HCT116 (cell line): ENCODE measurements at regions not wholly inside any gene's neighbourhood (a gene's known extent, or its start where the extent isn't known, plus 50 kb on each side); places are given as distances from the start of the nearest gene placed in this dataset.

Experiments used
- ATAC-seq: fragments of 200-7000 bp; cut with Tn5 transposase; 2 replicates; pipeline ENCODE4 v1.9.1; 2020; ENCODE audit warnings: mild to moderate bottlenecking, moderate library complexity
- BruUV-seq: library from RNA; stranded (reverse); fragments of 400-500 nt; replicated peaks from 2 replicates; lab custom pipeline; 2021; lab: Mats Ljungman, UMichigan
- CTCF ChIA-PET: fragments of 300-600 bp; sonication (Branson Sonifier 250); formaldehyde crosslinking; loops from one replicate; lab custom pipeline; 2021; ENCODE audit warnings: antibody characterized with exemption; lab: Charles Lee
- POLR2A ChIA-PET: fragments of 300-600, 350-600 bp; sonication (Branson Sonifier 250); formaldehyde crosslinking; loops from one replicate; lab custom pipeline; 2021; ENCODE audit warnings: antibody characterized with exemption; lab: Charles Lee
- RAD21 ChIA-PET, 2 experiments: fragments of 300-600 bp; sonication (Branson Sonifier 250); formaldehyde crosslinking; loops; one replicate each; lab custom pipeline; 2023; ENCODE audit warnings: low total read pairs in 2 of 2; ENCODE audit not compliant: uncharacterized antibody in 2 of 2, unreplicated experiment in 2 of 2, low non-redundant PET in 1 of 2; lab: Charles Lee
- DNase-seq: peaks from one replicate; pipeline ENCODE4 v3.0.0-alpha.2; 2010; ENCODE audit warnings: low read depth, low spot score
- H2AFZ ChIP-seq: fragments of 200-600 bp; shearing (Covaris generic), sonication (generic); 2 replicates; pipeline ENCODE4 v1.6.1; 2017; ENCODE audit warnings: low read depth, mixed run types, mixed read lengths, antibody characterized with exemption, low read length; ENCODE audit not compliant: poor library complexity, severe bottlenecking
- H3K27ac ChIP-seq: 2 replicates; pipeline ENCODE4 v1.5.1; 2012; ENCODE audit warnings: low read depth, low read length
- H3K27me3 ChIP-seq: fragments of 200-600 bp; sonication (generic); 2 replicates; pipeline ENCODE4 v1.6.1; 2016; ENCODE audit warnings: mixed run types, low read length, mixed read lengths; ENCODE audit not compliant: insufficient read depth
- H3K36me3 ChIP-seq, 2 experiments: fragments of 200-500 bp in 1 of 2; fragments of 200-600 bp in 1 of 2; sonication (Bioruptor generic) in 1 of 2; sonication (generic) in 1 of 2; 2 replicates each; pipeline versions ENCODE4 v1.5.1 to v1.6.1; 2014 to 2016; ENCODE audit warnings: low read length in 2 of 2, inconsistent platforms in 1 of 2, mixed read lengths in 1 of 2, mixed run types in 1 of 2; ENCODE audit not compliant: insufficient read depth in 2 of 2, control insufficient read depth in 1 of 2
- H3K4me1 ChIP-seq, 2 experiments: fragments of 200-600 bp in 1 of 2; sonication (generic) in 1 of 2; 2 replicates each; pipeline versions ENCODE4 v1.5.1 to v1.6.1; 2012 to 2017; ENCODE audit warnings: low read length in 2 of 2, inconsistent platforms in 1 of 2, mild to moderate bottlenecking in 1 of 2, mixed read lengths in 1 of 2, mixed run types in 1 of 2, moderate library complexity in 1 of 2; ENCODE audit not compliant: insufficient read depth in 2 of 2, control insufficient read depth in 1 of 2
- H3K4me2 ChIP-seq: fragments of 200-600 bp; sonication (generic); 2 replicates; pipeline ENCODE4 v1.6.1; 2017; ENCODE audit warnings: mixed run types, low read length, mixed read lengths
- H3K4me3 ChIP-seq, 2 experiments: fragments of 200-600 bp in 1 of 2; sonication (generic) in 1 of 2; replicated peaks in 1 of 2; 2 replicates each; pipeline ENCODE4 v1.5.1; 2011 to 2016; ENCODE audit warnings: low read length in 2 of 2, control low read depth in 1 of 2, low read depth in 1 of 2, mild to moderate bottlenecking in 1 of 2, mixed read lengths in 1 of 2, mixed run types in 1 of 2
- H3K79me2 ChIP-seq: fragments of 200-600 bp; sonication (generic); 2 replicates; pipeline ENCODE4 v1.6.1; 2017; ENCODE audit warnings: mild to moderate bottlenecking, mixed run types, low read length, moderate library complexity, mixed read lengths; ENCODE audit not compliant: insufficient read depth
- H3K9ac ChIP-seq: fragments of 200-600 bp; sonication (generic); 2 replicates; pipeline ENCODE4 v1.6.1; 2016; ENCODE audit warnings: low read length, mixed read lengths
- H3K9me2 ChIP-seq: fragments of 200-600 bp; sonication (generic), shearing (Covaris generic); 2 replicates; pipeline ENCODE4 v1.6.1; 2017; ENCODE audit warnings: mixed run types, mild to moderate bottlenecking, moderate library complexity; ENCODE audit not compliant: insufficient read depth
- H3K9me3 ChIP-seq, 2 experiments: fragments of 200-500 bp in 1 of 2; fragments of 200-600 bp in 1 of 2; sonication (Bioruptor generic) in 1 of 2; sonication (generic) in 1 of 2; 2 replicates each; pipeline ENCODE4 v1.6.1; 2014 to 2017; ENCODE audit warnings: low read length in 2 of 2, mixed read lengths in 2 of 2, inconsistent platforms in 1 of 2, low read depth in 1 of 2, mild to moderate bottlenecking in 1 of 2, mixed run types in 1 of 2, moderate library complexity in 1 of 2; ENCODE audit not compliant: control insufficient read depth in 1 of 2, insufficient read depth in 1 of 2
- H4K20me1 ChIP-seq: fragments of 200-600 bp; sonication (generic), shearing (Covaris generic); 2 replicates; pipeline ENCODE4 v1.6.1; 2017; ENCODE audit warnings: mixed run types, mild to moderate bottlenecking, moderate library complexity; ENCODE audit not compliant: insufficient read depth
- CBX3 ChIP-seq: IDR thresholded peaks from 2 replicates; pipeline ENCODE4 v1.6.1; 2012; ENCODE audit warnings: low read depth
- CEBPB ChIP-seq: IDR thresholded peaks from 2 replicates; pipeline ENCODE4 v1.6.1; 2012; ENCODE audit warnings: low read depth
- EZH2 ChIP-seq: fragments of 200-600 bp; sonication (generic); IDR thresholded peaks from 2 replicates; pipeline ENCODE4 v1.6.1; 2017; ENCODE audit warnings: antibody characterized with exemption, mixed run types
- EZH2phosphoT487 ChIP-seq: fragments of 200-600 bp; IDR thresholded peaks from 2 replicates; pipeline ENCODE4 v1.6.1; 2018; ENCODE audit warnings: antibody characterized with exemption, borderline replicate concordance
- FOSL1 ChIP-seq: IDR thresholded peaks from 2 replicates; pipeline ENCODE4 v1.6.1; 2012; ENCODE audit warnings: low read depth
- JUND ChIP-seq: IDR thresholded peaks from 2 replicates; pipeline ENCODE4 v1.6.1; 2012
- POLR2AphosphoS5 ChIP-seq: IDR thresholded peaks from 2 replicates; pipeline ENCODE4 v1.6.1; 2011; ENCODE audit warnings: mild to moderate bottlenecking, low read depth, low read length, moderate library complexity
- RAD21 ChIP-seq: IDR thresholded peaks from 2 replicates; pipeline ENCODE4 v1.6.1; 2012; ENCODE audit warnings: low read depth, mild to moderate bottlenecking
- SP1 ChIP-seq: IDR thresholded peaks from 2 replicates; pipeline ENCODE4 v1.6.1; 2012; ENCODE audit warnings: low read depth
- TCF7L2 ChIP-seq: IDR thresholded peaks from 2 replicates; pipeline ENCODE4 v1.7.0; 2011; ENCODE audit warnings: borderline replicate concordance, inconsistent platforms; ENCODE audit not compliant: insufficient read depth, insufficient read length; ENCODE audit errors: extremely low read depth
- intact Hi-C: fragments of 100-400 bp; cut with micrococcal nuclease; formaldehyde crosslinking; loops from 2 replicates; pipeline ENCODE4 v1.10.0; 2022
- TF ChIP-seq, protein P1 (sequence below), 3 experiments: fragments of 200-600 bp in 1 of 3; sonication (generic) in 1 of 3; IDR thresholded peaks in 2 of 3; conservative IDR thresholded peaks in 1 of 3; 2 replicates each; pipeline ENCODE4 v1.5.1; 2012 to 2017; ENCODE audit warnings: low read depth in 2 of 3, low read length in 2 of 3, antibody characterized with exemption in 1 of 3, borderline replicate concordance in 1 of 3, control low read depth in 1 of 3, mild to moderate bottlenecking in 1 of 3, mixed read lengths in 1 of 3, mixed run types in 1 of 3, moderate library complexity in 1 of 3; ENCODE audit not compliant: insufficient read depth in 1 of 3
- TF ChIP-seq, protein P2 (sequence below): IDR thresholded peaks from 2 replicates; pipeline ENCODE4 v1.6.1; 2012; ENCODE audit warnings: low read depth
- TF ChIP-seq, protein P3 (sequence below): IDR thresholded peaks from 2 replicates; pipeline ENCODE4 v1.6.1; 2011; ENCODE audit warnings: mild to moderate bottlenecking, low read length, moderate library complexity; ENCODE audit not compliant: insufficient replicate concordance; ENCODE audit errors: extremely low read depth

DNA sequence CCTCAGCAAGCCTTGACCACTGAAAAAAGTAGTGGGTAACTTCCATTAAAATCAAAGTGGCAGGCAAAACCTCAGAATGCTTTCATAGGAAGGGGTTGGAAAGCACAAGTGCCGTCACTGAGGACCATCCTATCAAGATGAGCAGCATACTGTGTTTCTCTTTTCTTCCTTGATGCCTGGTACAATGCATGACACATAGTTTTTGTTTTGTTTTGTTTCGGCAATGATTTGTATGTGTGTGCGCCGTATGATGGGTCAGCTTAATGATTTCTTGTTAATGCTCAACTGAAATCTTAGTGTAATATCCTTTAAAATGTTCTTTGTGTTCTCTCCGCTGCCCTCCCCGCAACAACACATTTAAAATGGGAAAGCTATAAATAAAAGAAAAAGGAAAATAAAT lies 476.4 kb upstream of the KCNMB2 start:
- Histone ChIP-seq H3K4me1 (no peaks in the 10 kb centered on the region), H3K27ac (no peak overlapping the region), H3K36me3 (no peaks in the 10 kb centered on the region), H3K4me3 (no peak overlapping the region), H4K20me1 (no peaks in the 10 kb centered on the region), H3K9me2 (no peaks in the 10 kb centered on the region), H3K9me3 (no peaks in the 10 kb centered on the region), H3K27me3 (no peaks in the 10 kb centered on the region), H3K4me2 (no peak overlapping the region), H3K9ac (no peak overlapping the region), H2AFZ (no peak overlapping the region), H3K79me2 (no peaks in the 10 kb centered on the region)
- ATAC-seq (no peak), DNase-seq (no peak)
- no TSS peak for BruUV-seq
- POLR2A ChIA-PET: no interaction called here
- CTCF ChIA-PET: no interaction called here
- TF ChIP-seq, protein P1, sequence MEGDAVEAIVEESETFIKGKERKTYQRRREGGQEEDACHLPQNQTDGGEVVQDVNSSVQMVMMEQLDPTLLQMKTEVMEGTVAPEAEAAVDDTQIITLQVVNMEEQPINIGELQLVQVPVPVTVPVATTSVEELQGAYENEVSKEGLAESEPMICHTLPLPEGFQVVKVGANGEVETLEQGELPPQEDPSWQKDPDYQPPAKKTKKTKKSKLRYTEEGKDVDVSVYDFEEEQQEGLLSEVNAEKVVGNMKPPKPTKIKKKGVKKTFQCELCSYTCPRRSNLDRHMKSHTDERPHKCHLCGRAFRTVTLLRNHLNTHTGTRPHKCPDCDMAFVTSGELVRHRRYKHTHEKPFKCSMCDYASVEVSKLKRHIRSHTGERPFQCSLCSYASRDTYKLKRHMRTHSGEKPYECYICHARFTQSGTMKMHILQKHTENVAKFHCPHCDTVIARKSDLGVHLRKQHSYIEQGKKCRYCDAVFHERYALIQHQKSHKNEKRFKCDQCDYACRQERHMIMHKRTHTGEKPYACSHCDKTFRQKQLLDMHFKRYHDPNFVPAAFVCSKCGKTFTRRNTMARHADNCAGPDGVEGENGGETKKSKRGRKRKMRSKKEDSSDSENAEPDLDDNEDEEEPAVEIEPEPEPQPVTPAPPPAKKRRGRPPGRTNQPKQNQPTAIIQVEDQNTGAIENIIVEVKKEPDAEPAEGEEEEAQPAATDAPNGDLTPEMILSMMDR (IDR thresholded peaks at IDR 0.05 in 2 of 3, conservative IDR thresholded peaks at IDR 0.05 in 1 of 3; ENCODE audit: borderline replicate concordance in 1 of 3, insufficient read depth in 1 of 3, low read depth in 2 of 3, low read length in 2 of 3): no peak
- no peak for TF ChIP-seq TCF7L2
- TF ChIP-seq, protein P2, sequence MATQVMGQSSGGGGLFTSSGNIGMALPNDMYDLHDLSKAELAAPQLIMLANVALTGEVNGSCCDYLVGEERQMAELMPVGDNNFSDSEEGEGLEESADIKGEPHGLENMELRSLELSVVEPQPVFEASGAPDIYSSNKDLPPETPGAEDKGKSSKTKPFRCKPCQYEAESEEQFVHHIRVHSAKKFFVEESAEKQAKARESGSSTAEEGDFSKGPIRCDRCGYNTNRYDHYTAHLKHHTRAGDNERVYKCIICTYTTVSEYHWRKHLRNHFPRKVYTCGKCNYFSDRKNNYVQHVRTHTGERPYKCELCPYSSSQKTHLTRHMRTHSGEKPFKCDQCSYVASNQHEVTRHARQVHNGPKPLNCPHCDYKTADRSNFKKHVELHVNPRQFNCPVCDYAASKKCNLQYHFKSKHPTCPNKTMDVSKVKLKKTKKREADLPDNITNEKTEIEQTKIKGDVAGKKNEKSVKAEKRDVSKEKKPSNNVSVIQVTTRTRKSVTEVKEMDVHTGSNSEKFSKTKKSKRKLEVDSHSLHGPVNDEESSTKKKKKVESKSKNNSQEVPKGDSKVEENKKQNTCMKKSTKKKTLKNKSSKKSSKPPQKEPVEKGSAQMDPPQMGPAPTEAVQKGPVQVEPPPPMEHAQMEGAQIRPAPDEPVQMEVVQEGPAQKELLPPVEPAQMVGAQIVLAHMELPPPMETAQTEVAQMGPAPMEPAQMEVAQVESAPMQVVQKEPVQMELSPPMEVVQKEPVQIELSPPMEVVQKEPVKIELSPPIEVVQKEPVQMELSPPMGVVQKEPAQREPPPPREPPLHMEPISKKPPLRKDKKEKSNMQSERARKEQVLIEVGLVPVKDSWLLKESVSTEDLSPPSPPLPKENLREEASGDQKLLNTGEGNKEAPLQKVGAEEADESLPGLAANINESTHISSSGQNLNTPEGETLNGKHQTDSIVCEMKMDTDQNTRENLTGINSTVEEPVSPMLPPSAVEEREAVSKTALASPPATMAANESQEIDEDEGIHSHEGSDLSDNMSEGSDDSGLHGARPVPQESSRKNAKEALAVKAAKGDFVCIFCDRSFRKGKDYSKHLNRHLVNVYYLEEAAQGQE: no peak
- TF ChIP-seq, protein P3, sequence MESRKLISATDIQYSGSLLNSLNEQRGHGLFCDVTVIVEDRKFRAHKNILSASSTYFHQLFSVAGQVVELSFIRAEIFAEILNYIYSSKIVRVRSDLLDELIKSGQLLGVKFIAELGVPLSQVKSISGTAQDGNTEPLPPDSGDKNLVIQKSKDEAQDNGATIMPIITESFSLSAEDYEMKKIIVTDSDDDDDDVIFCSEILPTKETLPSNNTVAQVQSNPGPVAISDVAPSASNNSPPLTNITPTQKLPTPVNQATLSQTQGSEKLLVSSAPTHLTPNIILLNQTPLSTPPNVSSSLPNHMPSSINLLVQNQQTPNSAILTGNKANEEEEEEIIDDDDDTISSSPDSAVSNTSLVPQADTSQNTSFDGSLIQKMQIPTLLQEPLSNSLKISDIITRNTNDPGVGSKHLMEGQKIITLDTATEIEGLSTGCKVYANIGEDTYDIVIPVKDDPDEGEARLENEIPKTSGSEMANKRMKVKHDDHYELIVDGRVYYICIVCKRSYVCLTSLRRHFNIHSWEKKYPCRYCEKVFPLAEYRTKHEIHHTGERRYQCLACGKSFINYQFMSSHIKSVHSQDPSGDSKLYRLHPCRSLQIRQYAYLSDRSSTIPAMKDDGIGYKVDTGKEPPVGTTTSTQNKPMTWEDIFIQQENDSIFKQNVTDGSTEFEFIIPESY: no peak
- TF ChIP-seq SP1: no peak
- TF ChIP-seq CBX3: no peak
- TF ChIP-seq EZH2phosphoT487: no peak
- TF ChIP-seq EZH2: no peak
- TF ChIP-seq CEBPB: no peak
- no peak for TF ChIP-seq RAD21
- TF ChIP-seq FOSL1: no peak
- TF ChIP-seq JUND: no peak
- TF ChIP-seq POLR2AphosphoS5: no peak
- intact Hi-C loops: no loop called here
- RAD21 ChIA-PET: no interaction called here
